Smooth muscle cell (in vitro differentiated cells): ENCODE measurements at regions not wholly inside any gene's neighbourhood (a gene's known extent, or its start where the extent isn't known, plus 50 kb on each side); places are given as distances from the start of the nearest gene placed in this dataset.

ENCODE experiments used
- DNase-seq: peaks from one replicate; lab custom pipeline; 2025; ENCODE audit not compliant: unreplicated experiment; lab: John Stamatoyannopoulos, UW
- H2AFZ ChIP-seq: fragments of 200-600 bp; sonication (generic); 2 replicates; pipeline ENCODE4 v1.6.0; 2016; ENCODE audit warnings: antibody characterized with exemption, low read depth, mild to moderate bottlenecking
- H3F3A ChIP-seq: fragments of 200-600 bp; sonication (generic); 2 replicates; pipeline ENCODE4 v1.6.0; 2017; ENCODE audit warnings: antibody characterized with exemption, low read depth
- H3K27ac ChIP-seq: fragments of 200-600 bp; sonication (generic); 2 replicates; pipeline ENCODE4 v1.5.1; 2016; ENCODE audit warnings: low read depth, mild to moderate bottlenecking
- H3K27me3 ChIP-seq: fragments of 200-600 bp; sonication (generic); 2 replicates; pipeline ENCODE4 v1.6.1; 2016; ENCODE audit warnings: low read depth, mild to moderate bottlenecking
- H3K36me3 ChIP-seq: fragments of 200-600 bp; sonication (generic); 2 replicates; pipeline ENCODE4 v1.5.1; 2016; ENCODE audit warnings: low read depth
- H3K4me1 ChIP-seq: fragments of 200-600 bp; sonication (generic); 2 replicates; pipeline ENCODE4 v1.5.1; 2016; ENCODE audit warnings: low read depth
- H3K4me2 ChIP-seq: fragments of 200-600 bp; sonication (generic); 2 replicates; pipeline ENCODE4 v1.6.0; 2016; ENCODE audit warnings: mild to moderate bottlenecking
- H3K4me3 ChIP-seq: fragments of 200-600 bp; sonication (generic); 2 replicates; pipeline ENCODE4 v1.5.1; 2016; ENCODE audit warnings: mild to moderate bottlenecking
- H3K79me2 ChIP-seq: fragments of 200-600 bp; sonication (generic); 2 replicates; pipeline ENCODE4 v1.6.0; 2016; ENCODE audit warnings: low read depth, mild to moderate bottlenecking
- H3K9ac ChIP-seq: fragments of 200-600 bp; sonication (generic); 2 replicates; pipeline ENCODE4 v1.6.0; 2016; ENCODE audit warnings: low read depth
- H3K9me3 ChIP-seq: fragments of 200-600 bp; sonication (generic); replicated peaks from 2 replicates; pipeline ENCODE4 v1.5.1; 2016; ENCODE audit warnings: low read depth
- H4K20me1 ChIP-seq: fragments of 200-600 bp; sonication (generic); 2 replicates; pipeline ENCODE4 v1.6.0; 2016; ENCODE audit warnings: low read depth
- CTCF ChIP-seq: fragments of 200-600 bp; sonication (generic); IDR thresholded peaks from 2 replicates; pipeline ENCODE4 v1.5.1; 2017; ENCODE audit warnings: borderline replicate concordance, mild to moderate bottlenecking, antibody characterized with exemption; ENCODE audit not compliant: insufficient read depth, poor library complexity, severe bottlenecking
- WGBS: methylation state at CpG from one replicate; pipeline ENCODE4 v1.1.7; 2016; ENCODE audit warnings: low lambda C conversion rate; 5-methylcytosine and 5-hydroxymethylcytosine counted together

- peak overlapping the region; percentile 78 for H3K27ac ChIP-seq
- H3F3A ChIP-seq, result peaks cover 8% of the 10 kb centered on the region
- H3K4me1 ChIP-seq, result peaks cover 16% of the 10 kb centered on the region
- H3K4me3 ChIP-seq, result no peak overlapping the region
- H2AFZ ChIP-seq, result peak overlapping the region; percentile 49
- no peaks in the 10 kb centered on the region for H3K9me3 ChIP-seq
- H3K27me3 ChIP-seq, result no peaks in the 10 kb centered on the region
- no peaks in the 10 kb centered on the region for H3K79me2 ChIP-seq
- no peak for DNase-seq
- H3K9ac ChIP-seq, result peak overlapping the region; percentile 4
- H4K20me1 ChIP-seq, result no peaks in the 10 kb centered on the region
- H3K4me2 ChIP-seq, result peak overlapping the region; percentile 15
- no peaks in the 10 kb centered on the region for H3K36me3 ChIP-seq
- no peak for TF ChIP-seq CTCF
- 13% methylated on average over 1 of the region's 1 CpG for WGBS
Observed at GRCh38 chr18:75869162-75869561, 441.7 kb upstream of the SMIM21 start.

GRCh38 chr18:75868031-75868430 is 440.5 kb upstream of the SMIM21 start:
- no peaks in the 10 kb centered on the region for H3K36me3 ChIP-seq
- H3K27me3 ChIP-seq, result no peaks in the 10 kb centered on the region
- no peaks in the 10 kb centered on the region for H3K79me2 ChIP-seq
- peak overlapping the region; percentile 18 for H3K9ac ChIP-seq
- peaks cover 6% of the 10 kb centered on the region for H3F3A ChIP-seq
- H4K20me1 ChIP-seq, result no peaks in the 10 kb centered on the region
- H2AFZ ChIP-seq, result peak overlapping the region; percentile 41
- DNase-seq, result no peak
- peak overlapping the region; percentile 78 for H3K27ac ChIP-seq
- WGBS, result 34% methylated on average over 9 of the region's 9 CpGs
- no peak for TF ChIP-seq CTCF
- peaks cover 15% of the 10 kb centered on the region for H3K4me1 ChIP-seq
- peak overlapping the region; percentile 67 for H3K4me2 ChIP-seq
- no peak overlapping the region for H3K4me3 ChIP-seq
- no peaks in the 10 kb centered on the region for H3K9me3 ChIP-seq

- Histone ChIP-seq H3K36me3 (no peaks in the 10 kb centered on the region), H3K27ac (no peak overlapping the region), H3K79me2 (no peaks in the 10 kb centered on the region), H4K20me1 (no peaks in the 10 kb centered on the region), H3K27me3 (no peaks in the 10 kb centered on the region), H3K4me1 (peaks cover 15% of the 10 kb centered on the region), H3K9ac (no peak overlapping the region), H3K4me3 (no peak overlapping the region), H3K4me2 (no peak overlapping the region), H2AFZ (no peak overlapping the region), H3K9me3 (no peaks in the 10 kb centered on the region), H3F3A (peaks cover 6% of the 10 kb centered on the region)
- DNase-seq, result no peak
- TF ChIP-seq CTCF, result no peak
- 95% methylated on average over 6 of the region's 6 CpGs for whole genome bisulfite sequencing
Observed at GRCh38 chr18:75865639-75866038, 438.1 kb upstream of the SMIM21 start.

- H3F3A ChIP-seq, result peaks cover 6% of the 10 kb centered on the region
- no peak overlapping the region for H3K4me3 ChIP-seq
- no peaks in the 10 kb centered on the region for H3K27me3 ChIP-seq
- no peak overlapping the region for H3K4me2 ChIP-seq
- H3K9ac ChIP-seq, result no peak overlapping the region
- H2AFZ ChIP-seq, result no peak overlapping the region
- no peaks in the 10 kb centered on the region for H3K79me2 ChIP-seq
- no peak for TF ChIP-seq CTCF
- H4K20me1 ChIP-seq, result no peaks in the 10 kb centered on the region
- H3K27ac ChIP-seq, result no peak overlapping the region
- H3K4me1 ChIP-seq, result peaks cover 15% of the 10 kb centered on the region
- H3K36me3 ChIP-seq, result no peaks in the 10 kb centered on the region
- 80% methylated on average over 1 of the region's 1 CpG for WGBS
- H3K9me3 ChIP-seq, result no peaks in the 10 kb centered on the region
- no peak for DNase-seq
Observed at GRCh38 chr18:75864816-75865215, 437.3 kb upstream of the SMIM21 start.
